Stimulated activated CD4-positive, alpha-beta T cell treated with anti-CD3 and anti-CD28 coated beads, TNF-alpha, amount 100 ng/mL, for 24 hours (primary cell): ENCODE measurements at regions not wholly inside any gene's neighbourhood (a gene's known extent, or its start where the extent isn't known, plus 50 kb on each side); places are given as distances from the start of the nearest gene placed in this dataset.

Experiments used
- DNase-seq, 3 experiments: peaks; one replicate each; pipeline ENCODE4 v3.0.0-alpha.2; 2020; ENCODE audit warnings: low read depth in 3 of 3

DNA sequence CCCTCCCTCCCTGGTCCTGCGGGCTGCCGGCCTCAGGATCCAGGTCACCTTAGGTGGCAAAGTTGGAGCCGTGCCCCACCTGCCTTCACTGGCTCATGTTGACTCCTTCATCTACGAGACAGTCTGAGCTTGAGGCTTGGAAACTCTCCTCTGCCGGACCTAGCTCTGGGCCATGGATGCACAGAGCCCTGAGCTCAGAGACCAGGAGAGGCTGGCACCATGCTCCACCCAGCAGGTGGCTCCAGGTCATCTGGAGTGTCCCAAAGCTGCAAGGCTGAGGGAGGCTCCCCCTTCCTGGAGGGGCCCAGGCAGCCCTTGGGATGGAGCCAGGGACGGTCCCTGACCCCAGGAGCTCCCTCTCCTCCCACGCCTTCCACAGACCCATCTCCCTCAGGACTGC, 81.3 kb downstream of the PDGFA start:
- DNase-seq = no peak

DNA sequence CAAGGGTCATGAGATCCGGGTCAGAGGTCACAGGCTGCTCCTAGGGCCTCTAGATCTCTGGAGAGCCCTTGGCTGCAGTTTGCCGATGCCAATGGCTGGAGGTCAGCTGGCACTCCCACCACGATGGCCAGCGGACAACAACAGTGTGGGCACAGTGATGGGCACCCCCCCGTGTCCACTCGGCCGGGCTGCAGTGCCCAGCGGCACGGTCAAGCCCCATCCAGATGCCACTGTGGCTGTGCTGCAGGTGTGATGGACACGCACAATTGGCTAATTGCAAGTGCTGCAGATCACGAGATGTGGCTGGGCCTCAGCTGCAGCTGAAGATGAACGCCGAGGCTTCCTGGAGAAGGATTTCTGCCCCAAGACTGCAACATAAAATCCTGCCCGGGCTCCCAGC, 80.7 kb downstream of the PDGFA start:
- DNase-seq = no peak

DNA sequence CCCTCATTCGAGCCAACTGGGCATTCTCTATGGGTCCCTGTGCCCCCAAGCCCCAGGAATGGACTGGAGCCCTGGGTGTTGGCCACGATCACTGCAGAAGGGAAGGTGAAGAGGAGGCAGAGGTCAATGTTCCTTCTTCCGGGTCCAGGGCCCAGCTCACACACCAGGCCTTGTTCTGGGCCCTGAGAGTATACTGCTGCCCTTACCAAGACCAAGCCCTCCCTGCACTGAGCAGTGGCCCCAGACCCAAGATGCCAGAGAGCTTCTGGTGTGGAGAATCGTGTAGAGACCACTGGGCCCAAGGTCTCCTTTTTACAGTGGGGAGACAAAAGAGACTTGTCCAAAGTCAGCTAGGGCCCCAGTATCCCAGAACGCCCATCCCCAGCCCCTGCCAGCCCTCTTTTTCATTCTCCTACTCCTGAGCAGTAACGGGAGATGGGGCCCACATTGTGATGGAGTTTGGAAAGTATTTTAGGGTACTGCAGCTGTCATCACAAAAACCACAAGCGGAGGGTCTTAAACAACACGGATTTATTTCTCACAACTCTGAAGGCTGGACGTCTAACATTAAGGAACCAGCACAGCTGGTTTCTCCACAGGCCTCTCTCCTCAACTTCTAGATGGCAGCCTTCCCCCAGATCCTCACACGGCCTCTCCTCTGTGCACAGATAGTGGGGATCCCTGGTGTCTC, 79.4 kb downstream of the PDGFA start:
- no peak for DNase-seq

DNA sequence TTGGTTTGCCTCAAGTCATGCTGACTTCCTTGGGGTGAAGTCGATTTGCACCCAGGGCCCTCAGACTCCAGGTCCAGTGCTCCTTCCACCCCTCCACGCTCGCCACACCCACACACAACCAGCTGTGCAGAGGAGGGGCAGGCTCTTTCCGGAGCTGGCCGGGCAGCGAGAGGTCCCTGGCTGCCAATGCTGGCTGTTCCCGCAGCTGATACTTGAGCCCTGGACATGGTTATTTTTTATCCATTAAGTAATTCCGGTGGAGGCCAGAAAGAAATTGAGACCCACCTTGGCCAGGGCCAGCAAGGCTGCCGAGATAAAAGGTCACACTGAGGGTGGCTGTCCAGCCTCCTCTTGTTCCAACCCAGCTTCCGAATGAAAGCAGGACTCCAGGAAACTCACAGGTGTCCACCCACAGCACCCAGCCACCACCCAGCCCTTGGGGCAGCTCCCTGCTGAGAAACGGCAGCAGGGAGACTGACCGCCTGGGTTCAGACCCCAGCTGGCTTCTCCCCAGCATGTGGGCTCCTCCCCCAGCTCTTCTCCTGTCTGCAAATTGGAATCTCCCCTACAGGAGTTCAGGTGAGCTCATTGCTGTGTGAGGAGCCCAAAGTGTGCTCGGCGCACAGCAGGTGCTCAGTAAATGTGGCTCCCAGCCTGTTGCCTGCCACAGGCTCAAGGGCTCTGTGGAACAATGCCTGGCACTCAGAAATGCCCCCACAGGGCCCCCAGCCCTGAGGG, 77.8 kb downstream of the PDGFA start:
- DNase-seq = no peak

DNA sequence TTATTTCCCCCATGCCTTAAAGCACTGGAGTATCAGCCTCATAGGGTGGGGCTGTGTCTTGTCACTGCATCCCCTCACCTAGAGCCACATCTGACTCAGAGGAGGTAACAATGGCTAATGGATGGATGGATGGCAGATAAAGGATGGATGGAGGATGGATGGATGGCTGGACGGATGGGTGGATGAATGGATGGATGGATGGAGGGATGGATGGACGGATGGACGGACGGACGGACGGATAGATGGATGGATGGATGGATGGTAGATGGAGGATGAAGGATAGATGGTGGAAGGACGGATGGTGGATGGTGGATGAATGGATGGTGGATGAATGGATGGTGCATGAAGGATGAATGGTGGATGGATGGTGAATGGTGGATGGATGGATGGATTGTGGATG, 77.2 kb downstream of the PDGFA start:
- no peak for DNase-seq

DNA sequence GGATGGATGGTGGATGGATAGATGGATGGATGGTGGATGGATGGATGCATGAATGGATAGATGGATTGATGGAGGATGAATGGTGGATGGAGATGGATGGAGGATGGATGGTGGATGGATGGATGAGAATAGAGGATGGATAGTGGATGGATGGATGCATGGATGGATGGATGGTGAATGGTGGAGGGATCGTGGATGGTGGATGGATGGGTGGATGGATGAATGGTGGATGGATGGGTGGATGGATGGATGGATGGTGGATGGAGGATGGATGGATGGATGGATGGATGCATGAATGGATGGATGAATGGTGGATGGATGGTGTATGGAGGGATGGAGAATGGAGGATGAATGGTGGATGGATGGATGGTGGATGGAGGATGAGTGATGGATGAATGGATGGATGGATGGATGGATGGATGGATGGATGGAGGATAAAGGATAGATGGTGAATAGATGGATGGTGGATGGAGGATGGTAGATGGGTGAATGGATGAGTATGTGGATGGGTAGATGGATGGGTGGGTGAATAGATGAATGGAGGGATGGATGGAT, 76.3 kb downstream of the PDGFA start:
- no peak for DNase-seq

DNA sequence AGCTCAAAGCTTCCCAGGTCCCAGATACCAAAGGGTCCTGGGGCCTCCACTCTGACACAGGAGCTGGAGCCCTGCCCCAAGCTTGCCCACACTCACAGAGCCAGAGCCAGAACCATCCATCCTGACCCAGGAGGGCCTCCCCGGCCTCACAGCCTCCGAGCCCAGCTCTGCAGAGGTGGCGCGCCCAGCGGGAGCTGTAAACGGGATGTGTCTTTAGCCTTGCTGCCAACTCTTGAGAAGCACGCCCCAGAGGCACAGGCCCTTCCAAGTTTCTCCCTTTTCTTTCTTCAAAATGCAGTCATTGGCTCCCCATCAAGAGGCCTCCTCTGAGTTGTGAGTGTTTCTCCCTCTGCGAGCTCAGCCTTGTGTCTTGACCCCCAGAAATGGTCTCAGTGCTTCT, 75.0 kb downstream of the PDGFA start:
- DNase-seq = no peak

DNA sequence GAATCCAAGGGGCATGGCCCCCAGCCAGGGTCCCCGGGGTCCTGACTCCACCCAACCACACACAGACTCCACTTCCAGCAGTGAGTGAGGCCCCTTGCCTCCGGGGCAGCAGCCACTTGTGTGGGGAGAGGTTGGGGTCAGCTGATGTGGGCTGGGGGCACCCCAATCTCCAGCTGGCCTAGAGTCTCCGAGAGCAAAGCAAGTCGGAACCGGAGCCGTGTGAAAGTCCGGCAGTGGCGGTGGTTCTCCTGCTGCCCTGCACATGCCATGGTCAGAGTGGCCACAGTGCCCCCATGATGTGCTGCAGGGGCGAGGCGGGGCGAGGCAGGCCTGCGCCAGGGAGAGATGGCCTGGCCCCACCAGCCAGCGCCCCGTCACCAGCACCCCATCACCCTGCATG, 74.6 kb downstream of the PDGFA start:
- no peak for DNase-seq

DNA sequence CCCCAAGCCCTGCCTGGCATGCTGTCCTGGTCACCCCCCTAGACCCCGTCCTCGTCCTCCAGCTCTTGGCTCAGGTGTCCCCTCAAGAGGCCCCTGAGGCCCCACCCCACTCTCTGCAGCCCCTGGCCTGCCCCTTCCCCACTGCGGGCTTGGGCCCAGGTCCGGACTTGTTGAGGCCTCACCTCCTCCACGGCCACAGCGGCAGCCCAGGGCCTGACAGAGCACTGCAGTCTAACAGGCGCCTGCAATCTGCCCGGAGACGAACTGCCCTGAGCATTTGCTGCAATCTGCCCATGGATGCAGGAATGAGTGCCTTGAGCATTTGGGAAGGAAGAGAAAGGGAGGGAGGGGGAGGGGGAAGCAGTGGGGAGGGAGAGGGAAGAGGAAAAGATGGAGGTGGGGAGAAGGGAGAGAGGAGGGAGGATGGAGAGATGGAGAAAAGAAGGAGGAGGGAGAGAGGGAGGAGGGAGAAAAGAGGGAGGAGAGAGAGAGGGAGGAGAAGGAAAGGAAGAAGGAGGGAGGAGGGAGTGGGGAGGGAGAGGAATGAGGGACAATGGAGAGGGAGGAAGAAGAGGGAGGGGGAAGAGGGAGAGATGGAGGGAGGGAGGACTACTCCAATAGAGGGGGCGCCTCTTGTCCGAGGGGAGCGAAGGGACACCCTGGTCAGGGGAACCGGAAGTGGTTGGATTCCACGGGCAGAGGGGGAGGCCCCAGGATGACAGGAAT, 73.9 kb downstream of the PDGFA start:
- no peak for DNase-seq

DNA sequence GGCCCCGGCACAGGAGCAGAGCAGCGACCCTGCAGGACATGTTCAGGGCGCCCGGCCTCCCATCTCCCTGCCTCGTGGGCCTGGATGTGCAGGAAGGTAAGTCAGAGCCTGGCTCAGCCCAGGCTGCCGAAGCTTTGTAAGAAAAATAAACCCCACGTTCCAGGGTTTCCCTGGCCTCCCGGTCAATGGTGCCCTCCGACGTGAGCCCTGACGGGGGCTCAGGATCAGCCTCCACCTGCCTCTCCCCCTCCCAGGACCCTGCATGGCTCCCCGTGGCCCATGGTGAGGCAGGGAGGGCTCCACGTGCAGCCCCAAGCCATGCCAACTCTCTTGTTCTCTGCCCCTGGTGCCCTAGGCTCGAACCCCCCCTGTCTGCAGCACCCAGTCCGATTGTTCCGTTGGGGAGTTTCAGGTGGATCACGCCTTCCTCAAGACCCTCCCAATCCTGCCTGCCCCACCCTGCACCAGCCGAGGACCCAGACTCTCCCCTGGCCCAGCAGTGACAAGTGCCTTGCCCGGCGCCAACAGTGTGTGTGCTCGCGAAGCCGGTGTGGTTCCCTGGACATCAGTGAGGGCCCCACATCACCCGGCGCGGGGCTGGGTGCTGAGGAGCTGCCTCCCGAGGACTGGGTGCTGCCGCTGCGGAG, 73.2 kb downstream of the PDGFA start:
- no peak for DNase-seq
